ENCODE measurements at regions not wholly inside any gene's neighbourhood (a gene's known extent, or its start where the extent isn't known, plus 50 kb on each side); places are given as distances from the start of the nearest gene placed in this dataset.

DNA sequence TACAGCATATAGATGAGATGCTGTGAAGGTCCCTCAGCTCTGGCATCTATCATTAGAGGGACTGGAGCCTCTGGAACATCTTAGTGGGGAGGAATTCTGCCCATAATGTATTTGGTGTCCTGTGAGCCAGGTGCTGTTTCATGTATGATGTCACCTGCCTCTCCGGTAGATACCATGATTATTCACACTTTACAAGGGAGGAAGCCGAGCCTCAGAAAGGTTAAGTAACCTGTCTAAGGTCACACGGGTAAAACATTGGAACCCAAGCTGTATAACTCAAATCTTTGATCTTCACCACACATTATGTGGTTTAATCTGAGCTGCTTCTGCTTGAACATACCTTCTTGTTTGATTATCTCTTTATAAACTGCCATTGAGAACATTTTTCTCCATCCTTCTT lies 442.8 kb downstream of the BCOR start:
- no peak overlapping the region for H3K27ac ChIP-seq (ENCODE audit: control insufficient read depth, insufficient read depth, low read length)
- no peak overlapping the region for H3K9ac ChIP-seq (ENCODE audit: control insufficient read depth, extremely low read depth, insufficient read depth, low read length)
- no peaks in the 10 kb centered on the region for H4K20me1 ChIP-seq (ENCODE audit: control insufficient read depth, extremely low read depth, insufficient read depth, low read length)
- no peak for FAIRE-seq
- peaks cover 21% of the 10 kb centered on the region for H3K27me3 ChIP-seq (ENCODE audit: control insufficient read depth, extremely low read depth, insufficient read depth, low read length)
- dilution Hi-C loops (cut with MboI; ENCODE audit: extremely low pct_ligation_motif_present, low sequenced_read_pairs) = no loop called here
- DNase-seq (ENCODE audit: low read depth, low spot score) = no peak
- no peak overlapping the region for H2AFZ ChIP-seq (ENCODE audit: control insufficient read depth, low read length)
- no peaks in the 10 kb centered on the region for H3K79me2 ChIP-seq (ENCODE audit: control insufficient read depth, insufficient read depth, low read length)
- no peak overlapping the region for H3K4me2 ChIP-seq (ENCODE audit: control insufficient read depth, extremely low read depth, insufficient read depth, low read depth, low read length)
- H3K4me3 ChIP-seq (ENCODE audit: control insufficient read depth in 2 of 3, extremely low read depth in 1 of 3, insufficient read depth in 2 of 3, low read depth in 1 of 3, low read length in 3 of 3) = no peak overlapping the region
- no peaks in the 10 kb centered on the region for H3K4me1 ChIP-seq (ENCODE audit: control insufficient read depth, extremely low read depth, insufficient read depth, low read length)
- no peaks in the 10 kb centered on the region for H3K9me1 ChIP-seq (ENCODE audit: control insufficient read depth, extremely low read depth, insufficient read depth, low read length)
- TF ChIP-seq, protein P1, sequence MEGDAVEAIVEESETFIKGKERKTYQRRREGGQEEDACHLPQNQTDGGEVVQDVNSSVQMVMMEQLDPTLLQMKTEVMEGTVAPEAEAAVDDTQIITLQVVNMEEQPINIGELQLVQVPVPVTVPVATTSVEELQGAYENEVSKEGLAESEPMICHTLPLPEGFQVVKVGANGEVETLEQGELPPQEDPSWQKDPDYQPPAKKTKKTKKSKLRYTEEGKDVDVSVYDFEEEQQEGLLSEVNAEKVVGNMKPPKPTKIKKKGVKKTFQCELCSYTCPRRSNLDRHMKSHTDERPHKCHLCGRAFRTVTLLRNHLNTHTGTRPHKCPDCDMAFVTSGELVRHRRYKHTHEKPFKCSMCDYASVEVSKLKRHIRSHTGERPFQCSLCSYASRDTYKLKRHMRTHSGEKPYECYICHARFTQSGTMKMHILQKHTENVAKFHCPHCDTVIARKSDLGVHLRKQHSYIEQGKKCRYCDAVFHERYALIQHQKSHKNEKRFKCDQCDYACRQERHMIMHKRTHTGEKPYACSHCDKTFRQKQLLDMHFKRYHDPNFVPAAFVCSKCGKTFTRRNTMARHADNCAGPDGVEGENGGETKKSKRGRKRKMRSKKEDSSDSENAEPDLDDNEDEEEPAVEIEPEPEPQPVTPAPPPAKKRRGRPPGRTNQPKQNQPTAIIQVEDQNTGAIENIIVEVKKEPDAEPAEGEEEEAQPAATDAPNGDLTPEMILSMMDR (optimal IDR thresholded peaks at IDR 0.05 in 1 of 3, IDR thresholded peaks at IDR 0.05 in 1 of 3, conservative IDR thresholded peaks at IDR 0.05 in 1 of 3; ENCODE audit: extremely low read depth in 1 of 3, insufficient read depth in 2 of 3, low read length in 3 of 3) = no peak
- no peak for TF ChIP-seq EZH2 (IDR thresholded peaks at IDR 0.05; ENCODE audit: low read length)
- no peaks in the 10 kb centered on the region for H3K36me3 ChIP-seq (ENCODE audit: control insufficient read depth in 2 of 2, extremely low read depth in 1 of 2, insufficient read depth in 2 of 2, low read length in 2 of 2)
- no peaks in the 10 kb centered on the region for H3K9me3 ChIP-seq (ENCODE audit: control insufficient read depth, low read depth, low read length)

DNA sequence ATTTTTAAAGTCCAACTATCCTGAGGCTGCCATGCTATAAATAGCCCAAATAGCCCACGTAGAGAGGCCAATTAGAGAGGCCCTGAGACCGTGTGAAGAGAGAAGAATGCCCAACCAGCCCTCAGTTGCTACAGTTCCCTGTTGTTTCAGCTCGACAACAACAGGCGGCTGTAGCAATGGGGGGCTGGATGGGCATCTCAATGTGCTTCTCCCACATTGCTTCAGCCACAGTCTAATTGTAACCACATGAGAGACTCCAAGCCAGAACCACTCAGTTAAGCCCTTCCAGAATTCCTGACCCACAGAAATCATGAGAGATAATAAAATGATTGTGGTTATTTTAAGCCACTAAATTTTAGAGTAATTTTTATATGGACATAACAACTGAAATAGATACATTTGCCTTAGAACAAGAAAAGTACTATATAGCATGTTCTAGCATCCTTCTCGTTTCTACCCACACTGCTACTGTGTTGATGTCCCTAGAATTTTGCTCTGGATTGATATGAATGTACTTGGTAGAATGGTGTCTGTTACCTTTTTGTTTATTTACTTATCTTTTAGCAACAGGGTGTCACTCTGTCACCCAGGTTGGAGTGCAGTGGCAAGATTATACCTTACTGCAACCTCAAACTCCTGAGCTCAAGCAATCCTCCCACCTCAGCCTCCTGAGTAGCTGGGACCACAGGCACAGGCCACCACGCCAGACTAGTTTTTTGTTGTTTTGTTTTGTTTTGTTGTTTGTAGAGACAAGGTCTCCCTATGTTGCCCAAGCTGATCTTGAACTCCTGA lies 436.4 kb downstream of the BCOR start:
- Histone ChIP-seq H3K9me1 (ENCODE audit: control insufficient read depth, extremely low read depth, insufficient read depth, low read length) (no peaks in the 10 kb centered on the region), H3K27ac (ENCODE audit: control insufficient read depth, insufficient read depth, low read length) (no peak overlapping the region), H4K20me1 (ENCODE audit: control insufficient read depth, extremely low read depth, insufficient read depth, low read length) (no peaks in the 10 kb centered on the region), H3K9ac (ENCODE audit: control insufficient read depth, extremely low read depth, insufficient read depth, low read length) (no peak overlapping the region), H3K79me2 (ENCODE audit: control insufficient read depth, insufficient read depth, low read length) (no peaks in the 10 kb centered on the region), H3K27me3 (ENCODE audit: control insufficient read depth, extremely low read depth, insufficient read depth, low read length) (no peaks in the 10 kb centered on the region), H3K4me3 (ENCODE audit: control insufficient read depth in 2 of 3, extremely low read depth in 1 of 3, insufficient read depth in 2 of 3, low read depth in 1 of 3, low read length in 3 of 3) (no peak overlapping the region), H3K4me1 (ENCODE audit: control insufficient read depth, extremely low read depth, insufficient read depth, low read length) (no peaks in the 10 kb centered on the region), H2AFZ (ENCODE audit: control insufficient read depth, low read length) (no peak overlapping the region), H3K9me3 (ENCODE audit: control insufficient read depth, low read depth, low read length) (no peaks in the 10 kb centered on the region), H3K36me3 (ENCODE audit: control insufficient read depth in 2 of 2, extremely low read depth in 1 of 2, insufficient read depth in 2 of 2, low read length in 2 of 2) (no peaks in the 10 kb centered on the region), H3K4me2 (ENCODE audit: control insufficient read depth, extremely low read depth, insufficient read depth, low read depth, low read length) (no peak overlapping the region)
- DNase-seq (ENCODE audit: low read depth, low spot score) = no peak
- dilution Hi-C loops (cut with MboI; ENCODE audit: extremely low pct_ligation_motif_present, low sequenced_read_pairs) = no loop called here
- FAIRE-seq = no peak
- TF ChIP-seq, protein P1 (optimal IDR thresholded peaks at IDR 0.05 in 1 of 3, IDR thresholded peaks at IDR 0.05 in 1 of 3, conservative IDR thresholded peaks at IDR 0.05 in 1 of 3; ENCODE audit: extremely low read depth in 1 of 3, insufficient read depth in 2 of 3, low read length in 3 of 3) = no peak
- no peak for TF ChIP-seq EZH2 (IDR thresholded peaks at IDR 0.05; ENCODE audit: low read length)

All from keratinocyte (primary cell).